GM19035 (cell line): ENCODE measurements at regions not wholly inside any gene's neighbourhood (a gene's known extent, or its start where the extent isn't known, plus 50 kb on each side); places are given as distances from the start of the nearest gene placed in this dataset.

Source experiments
- ATAC-seq: cut with Tn5 transposase; IDR thresholded peaks from one replicate; pipeline ENCODE4 v1.9.1; 2021; ENCODE audit not compliant: unreplicated experiment

DNA sequence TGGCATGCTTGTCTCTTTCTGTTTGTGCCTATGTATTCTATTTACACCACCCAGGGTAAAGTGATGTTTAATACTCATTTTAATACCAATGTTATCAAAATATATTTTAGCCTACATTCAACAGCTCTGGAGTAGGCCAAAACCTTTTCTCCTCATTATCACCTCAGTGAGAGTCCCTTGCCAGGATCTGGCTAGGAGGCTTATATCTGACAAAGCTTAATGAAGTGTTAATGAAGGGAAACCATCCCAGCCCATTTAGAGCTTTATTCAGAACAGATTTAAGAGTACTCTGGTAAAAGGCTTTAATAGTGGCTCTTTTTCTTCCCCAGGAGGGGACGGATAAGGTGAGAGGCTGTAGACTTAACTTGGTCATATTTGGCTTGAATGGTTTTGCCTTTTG lies 137.6 kb downstream of the GRIN2B start:
- ATAC-seq = no peak

DNA sequence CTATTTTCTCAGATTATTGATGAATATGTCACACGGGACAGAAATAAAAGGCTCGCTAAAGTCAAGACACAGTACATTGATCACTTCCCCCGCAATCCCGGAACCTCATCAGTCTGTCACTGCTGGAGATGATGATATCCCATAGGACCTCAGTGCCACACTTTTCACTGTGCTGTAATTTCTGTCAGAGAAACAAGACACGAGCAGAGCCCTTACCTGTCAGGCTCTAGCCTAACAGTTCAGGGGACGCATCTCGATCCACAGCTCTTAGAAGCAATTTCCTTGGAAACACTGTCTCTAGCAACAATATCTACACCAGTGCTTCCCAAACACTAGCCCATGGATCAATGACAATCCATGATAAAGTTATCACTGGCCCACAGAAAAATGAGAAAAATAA lies 140.0 kb downstream of the GRIN2B start:
- no peak for ATAC-seq

DNA sequence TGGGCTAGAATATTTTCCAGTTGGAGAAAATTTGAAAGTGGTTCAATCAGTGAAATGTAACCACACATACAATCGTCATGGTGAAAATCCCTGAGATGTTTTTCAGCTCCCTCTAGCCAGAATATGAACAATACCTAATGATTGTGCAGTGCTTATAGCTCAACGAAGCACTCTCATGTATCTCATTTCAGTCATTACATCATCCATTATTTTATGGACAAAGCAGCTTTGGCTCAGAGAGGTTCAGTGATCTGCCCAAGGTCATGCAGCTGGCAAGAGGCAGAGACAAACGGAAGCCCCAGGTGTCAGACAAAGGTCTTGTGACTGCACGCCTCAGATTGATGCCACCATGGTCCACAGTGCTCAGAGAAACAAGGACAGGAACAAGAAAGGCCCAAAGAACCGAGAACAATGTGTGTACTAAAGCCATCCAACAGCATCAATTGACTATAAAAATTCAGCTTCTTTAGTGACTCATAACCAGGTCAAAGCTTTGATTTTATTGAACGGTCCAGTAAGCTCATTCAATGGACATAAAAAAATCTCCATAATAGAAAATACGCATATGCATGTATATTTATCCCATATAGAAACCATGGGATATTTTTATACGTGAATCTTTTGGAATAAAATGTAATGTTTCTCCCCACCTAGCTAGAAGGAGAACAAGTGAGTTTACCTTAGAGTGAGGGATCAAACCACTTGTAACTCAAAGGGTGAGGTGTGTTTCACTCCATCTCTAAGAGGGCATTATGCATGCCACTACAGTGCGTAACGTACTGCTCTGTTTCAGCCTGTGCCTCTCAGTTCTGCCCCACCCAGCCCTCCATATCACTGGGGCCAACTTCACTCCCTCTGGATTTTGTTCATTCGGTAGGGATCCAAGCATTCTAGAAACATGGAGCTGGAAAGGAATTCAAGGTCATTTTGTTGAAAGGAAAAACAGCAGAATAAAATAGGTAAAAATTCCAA lies 141.8 kb downstream of the GRIN2B start:
- no peak for ATAC-seq

DNA sequence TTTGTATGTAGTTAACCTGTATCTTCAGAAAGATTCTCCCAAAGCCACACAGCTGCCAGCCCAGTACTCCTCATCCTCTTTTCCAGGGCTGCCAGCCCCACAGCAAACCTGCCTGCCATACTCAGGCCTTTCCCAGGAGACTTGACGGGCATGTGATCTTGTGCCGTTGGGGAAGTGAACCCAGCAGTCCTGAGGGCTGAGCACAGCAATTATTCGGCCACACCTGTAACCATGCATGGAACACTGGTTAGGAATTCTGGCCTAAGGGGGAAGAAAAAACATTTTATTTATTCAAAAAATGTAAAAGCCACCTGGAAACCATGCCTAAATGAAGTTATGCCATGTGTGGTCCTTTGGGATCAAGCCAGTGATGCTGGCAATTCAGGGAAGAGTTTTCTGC lies 145.3 kb downstream of the GRIN2B start:
- no peak for ATAC-seq

DNA sequence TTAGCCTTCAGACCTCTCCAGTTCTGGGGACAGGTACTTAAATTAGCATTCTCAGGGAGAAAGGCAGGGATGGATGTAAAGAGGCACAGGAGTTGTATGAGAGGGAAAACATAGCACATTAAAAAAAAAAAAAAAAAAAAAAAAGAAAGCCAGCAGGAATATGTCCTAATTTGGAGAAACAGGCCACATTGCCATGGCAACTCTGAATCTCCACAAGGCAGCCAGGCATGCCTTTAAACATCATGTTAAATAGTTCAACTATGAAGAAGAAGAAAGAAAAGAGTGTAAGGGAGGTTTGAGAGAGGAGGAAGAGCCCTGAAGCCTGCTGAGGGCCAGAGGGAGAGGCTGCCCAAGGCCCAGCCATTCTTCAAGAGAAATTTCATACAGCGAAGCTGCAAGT lies 145.8 kb downstream of the GRIN2B start:
- no peak for ATAC-seq

DNA sequence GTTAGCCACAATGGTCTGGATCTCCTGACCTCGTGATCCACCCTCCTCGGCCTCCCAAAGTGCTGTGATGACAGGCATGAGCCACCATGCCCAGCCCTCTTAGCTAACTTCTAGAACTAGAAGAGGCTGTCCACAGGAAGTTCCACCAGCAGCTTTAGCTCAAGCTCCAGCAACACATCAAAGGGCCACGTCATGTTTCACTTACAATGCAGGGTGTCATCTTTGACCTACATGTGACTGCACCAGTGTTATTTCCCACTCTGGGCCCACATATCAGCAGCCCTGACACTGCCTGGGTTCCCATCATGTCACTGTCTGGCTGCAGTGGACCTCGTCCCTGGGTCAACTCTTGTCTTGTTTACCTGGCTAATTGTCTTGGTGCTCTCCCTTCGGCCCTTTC lies 147.2 kb downstream of the GRIN2B start:
- no peak for ATAC-seq

DNA sequence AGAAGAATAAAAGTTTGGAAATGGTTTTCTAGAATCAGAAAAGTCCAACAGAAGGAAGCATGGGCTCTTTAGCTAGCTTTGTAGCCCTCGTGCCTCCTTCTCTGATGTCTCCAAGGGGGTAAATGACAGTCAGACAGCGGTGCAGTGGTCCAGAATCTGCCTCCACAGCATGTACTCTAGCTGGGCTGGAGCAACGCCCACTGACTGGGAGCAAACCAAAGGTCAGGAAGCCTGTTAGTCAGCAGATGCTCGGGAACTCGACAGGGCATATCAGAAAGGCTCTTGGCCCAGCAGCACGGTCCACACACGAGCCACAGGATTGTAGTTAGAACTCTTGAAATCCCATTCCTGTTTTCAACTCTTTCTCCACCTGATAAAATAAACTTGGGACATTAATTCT lies 164.3 kb downstream of the GRIN2B start:
- ATAC-seq = no peak

DNA sequence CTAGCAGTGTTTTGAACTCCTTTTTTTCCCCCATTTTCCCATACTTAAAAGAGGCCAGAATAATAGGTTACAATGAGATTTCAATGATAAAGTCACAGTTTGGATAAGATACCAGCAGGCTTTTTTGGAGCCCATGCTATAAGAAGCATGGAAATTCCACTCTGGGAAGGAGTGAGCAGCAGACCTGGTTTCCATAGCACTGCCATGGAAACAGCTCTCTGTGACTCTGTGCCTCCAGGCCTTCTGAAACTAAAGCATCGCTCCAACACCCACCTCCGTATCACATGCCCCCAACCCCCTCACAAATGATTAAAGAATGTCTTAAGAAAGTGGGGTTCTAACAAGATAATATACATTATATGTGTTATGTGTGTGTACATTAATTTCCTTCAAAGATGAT lies 165.0 kb downstream of the GRIN2B start:
- ATAC-seq = no peak

DNA sequence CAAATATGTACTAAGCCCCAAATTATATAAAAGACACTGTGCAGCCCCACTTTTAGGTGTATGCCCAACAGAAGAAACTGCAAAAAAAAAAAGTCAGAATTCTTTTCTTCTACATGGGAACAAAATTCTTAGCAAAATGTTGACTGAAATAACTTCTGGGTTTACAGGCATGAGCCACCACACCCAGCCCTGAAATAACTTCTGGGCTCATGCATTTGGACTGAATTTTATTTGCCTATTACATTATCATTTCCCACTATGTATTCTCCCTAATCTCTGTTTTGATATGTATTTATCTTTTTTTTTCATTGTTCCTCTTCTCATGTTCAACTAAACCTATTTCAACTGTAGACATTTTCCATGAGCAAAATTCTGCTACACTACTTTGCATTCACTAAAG lies 169.2 kb downstream of the GRIN2B start:
- no peak for ATAC-seq

DNA sequence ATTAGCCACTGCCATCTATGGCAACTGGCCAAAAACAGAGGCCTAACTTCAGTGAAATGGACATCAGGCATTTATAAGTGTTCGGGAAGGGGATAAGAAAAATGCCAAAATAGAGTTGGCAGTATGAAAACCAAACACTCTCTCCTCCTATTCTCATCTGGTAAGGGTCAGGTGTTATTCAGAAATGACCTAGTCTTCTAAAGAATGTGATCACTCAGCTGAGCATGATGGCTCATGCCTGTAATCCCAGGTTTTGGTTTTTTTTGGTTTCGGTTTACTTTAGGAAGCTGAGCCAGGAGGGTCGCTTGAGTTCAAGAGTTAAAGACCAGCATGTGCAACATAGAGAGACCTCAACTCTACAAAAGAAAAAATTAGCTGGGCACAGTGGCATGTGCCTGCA lies 170.3 kb downstream of the GRIN2B start:
- no peak for ATAC-seq

DNA sequence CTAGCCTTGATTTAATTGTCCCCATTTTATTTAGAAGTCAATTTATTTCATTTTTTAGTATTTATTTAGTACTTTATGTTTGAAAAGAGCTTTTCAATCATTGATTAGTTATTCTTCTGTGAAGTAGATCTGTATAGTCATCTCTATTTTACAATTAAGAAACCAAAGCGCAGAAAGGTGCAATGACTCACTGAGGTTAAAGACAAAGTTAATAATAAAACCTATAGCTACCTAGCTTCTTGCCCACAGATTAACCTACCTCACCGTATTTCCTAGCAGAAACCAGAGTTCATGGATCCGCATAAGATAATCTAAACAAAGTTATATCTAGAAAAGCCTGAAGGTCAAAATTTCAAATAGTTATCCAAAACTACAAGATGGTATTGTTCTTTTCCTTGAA lies 176.4 kb downstream of the GRIN2B start:
- no peak for ATAC-seq

DNA sequence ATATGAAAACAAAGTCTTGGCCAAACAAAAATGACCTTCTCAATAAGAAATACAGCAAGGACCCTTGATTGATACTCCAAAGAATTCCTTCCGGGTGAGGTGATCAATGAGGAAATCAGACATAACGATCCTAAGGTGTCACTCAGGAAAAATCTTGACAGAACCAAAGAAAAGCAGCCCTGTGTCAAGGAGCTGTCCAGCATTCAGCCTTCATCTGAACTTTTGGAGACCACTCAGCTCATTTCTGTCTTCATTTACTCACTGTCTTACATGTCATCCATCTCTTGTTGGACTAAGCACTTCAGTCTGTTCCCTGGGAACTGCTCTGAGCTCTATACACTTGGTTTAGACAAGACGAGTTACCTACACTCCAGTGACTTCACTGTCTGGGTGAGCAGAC lies 179.9 kb downstream of the GRIN2B start:
- ATAC-seq = no peak

DNA sequence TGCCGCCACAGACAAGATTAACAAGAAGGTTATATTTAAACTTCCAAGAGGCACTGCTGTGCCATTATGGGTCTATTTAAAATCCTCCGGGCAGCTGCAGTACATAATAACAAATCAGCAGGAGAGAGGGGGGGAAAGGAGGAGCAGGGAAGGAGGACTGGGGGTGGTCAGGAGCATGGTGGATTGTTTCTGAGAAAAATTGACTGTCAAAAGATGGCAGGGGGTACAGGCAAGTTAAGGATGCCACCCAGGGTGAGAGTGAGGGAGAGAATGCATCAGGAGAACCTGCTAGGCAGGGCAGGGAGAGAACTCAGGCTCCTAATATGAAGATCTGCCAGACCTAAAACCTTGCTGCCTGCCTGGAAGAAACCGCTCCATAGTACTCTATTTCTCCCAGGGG lies 181.8 kb downstream of the GRIN2B start:
- no peak for ATAC-seq

DNA sequence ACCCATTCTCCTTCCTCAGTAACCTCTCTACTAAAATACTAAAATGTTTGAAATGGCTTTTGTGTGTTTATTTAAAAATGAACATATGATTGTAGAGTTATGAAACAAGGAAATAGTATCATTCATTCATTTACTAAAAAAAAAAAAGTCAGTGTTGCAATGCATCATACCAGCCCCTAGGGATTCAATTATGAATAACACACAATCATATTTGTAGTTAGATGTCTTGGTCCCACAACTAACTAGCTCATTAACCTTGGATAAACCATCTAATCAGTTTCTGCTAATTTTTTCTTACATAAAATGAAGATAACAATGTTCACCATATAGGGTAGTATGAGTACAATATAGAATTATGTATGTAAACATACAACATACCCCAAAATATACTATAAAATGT lies 183.2 kb downstream of the GRIN2B start:
- ATAC-seq = no peak

DNA sequence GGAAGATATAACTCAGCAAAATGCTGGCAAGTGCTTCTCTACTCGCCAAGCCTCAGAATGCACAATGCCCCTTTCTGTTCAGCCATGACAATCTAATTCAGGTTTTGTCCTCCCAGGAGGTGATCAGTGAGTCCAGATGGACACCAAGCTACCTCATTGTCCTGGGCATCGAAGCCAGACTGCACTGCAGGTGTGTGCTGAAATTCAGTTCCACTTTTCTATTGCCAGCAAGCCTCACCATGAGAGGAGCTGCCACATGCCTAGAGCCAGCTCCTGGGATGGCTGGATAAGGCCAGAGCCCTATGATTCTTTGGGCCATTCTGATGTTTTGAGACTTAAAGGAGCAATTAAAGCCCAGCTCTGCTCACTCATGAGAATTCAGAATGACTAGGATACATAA lies 186.7 kb downstream of the GRIN2B start:
- ATAC-seq = no peak

DNA sequence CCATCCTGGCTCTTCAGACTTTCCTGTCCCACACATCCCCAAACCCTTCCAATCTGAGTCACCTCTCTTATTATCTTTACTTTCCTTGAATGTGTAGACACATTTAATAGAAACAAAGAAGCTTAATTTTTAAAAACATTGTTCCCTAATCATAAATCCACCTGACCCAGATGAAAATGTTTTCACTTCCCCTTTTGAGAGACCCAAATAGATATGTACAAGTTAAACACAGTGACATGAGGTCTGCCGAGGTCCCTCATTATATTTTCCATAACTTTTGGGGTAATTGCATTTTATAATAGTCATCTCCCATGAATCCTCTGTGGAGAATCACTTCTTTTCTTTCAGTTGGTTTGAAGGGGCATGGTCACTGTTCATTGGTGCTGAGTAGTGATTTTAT lies 191.1 kb downstream of the GRIN2B start:
- ATAC-seq = no peak

DNA sequence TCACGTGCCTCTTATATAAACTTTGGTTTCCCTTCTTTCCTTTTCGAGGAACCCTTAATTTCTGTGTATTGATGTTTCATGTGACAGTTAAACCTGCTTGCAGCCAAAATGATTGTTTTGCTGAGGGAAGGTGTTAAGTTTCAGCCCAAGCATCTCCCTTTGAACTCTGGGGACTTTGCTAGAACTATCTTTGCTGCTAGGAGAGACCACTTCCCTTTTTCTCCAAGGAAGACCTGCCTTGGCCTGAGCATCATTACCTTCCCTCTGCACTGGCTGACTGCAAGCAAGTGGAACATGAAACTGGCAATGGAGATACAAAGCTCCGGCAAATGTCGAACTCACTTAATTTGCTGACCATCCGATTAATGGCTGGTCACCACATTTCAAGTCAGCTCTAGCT lies 192.8 kb downstream of the GRIN2B start:
- no peak for ATAC-seq

DNA sequence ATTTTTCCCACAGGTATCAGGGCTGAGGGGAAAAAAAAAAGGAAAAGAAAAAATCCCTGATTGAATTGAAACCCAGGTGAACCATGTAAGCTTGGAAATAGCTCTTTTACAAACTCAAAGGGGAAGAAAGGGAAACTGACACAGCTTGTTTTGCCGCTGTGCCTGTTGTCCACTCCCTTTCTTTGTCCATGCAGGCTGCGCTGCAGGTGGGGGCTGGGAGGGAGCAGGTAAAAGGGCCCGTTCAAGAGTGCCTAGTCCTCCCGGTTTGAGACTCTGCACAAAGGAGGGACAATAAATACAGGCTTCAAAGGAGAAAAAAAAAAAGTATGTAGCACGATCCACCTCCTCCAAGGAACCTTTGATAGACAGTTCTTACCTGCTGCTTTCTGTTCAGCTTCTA lies 194.8 kb downstream of the GRIN2B start:
- no peak for ATAC-seq

DNA sequence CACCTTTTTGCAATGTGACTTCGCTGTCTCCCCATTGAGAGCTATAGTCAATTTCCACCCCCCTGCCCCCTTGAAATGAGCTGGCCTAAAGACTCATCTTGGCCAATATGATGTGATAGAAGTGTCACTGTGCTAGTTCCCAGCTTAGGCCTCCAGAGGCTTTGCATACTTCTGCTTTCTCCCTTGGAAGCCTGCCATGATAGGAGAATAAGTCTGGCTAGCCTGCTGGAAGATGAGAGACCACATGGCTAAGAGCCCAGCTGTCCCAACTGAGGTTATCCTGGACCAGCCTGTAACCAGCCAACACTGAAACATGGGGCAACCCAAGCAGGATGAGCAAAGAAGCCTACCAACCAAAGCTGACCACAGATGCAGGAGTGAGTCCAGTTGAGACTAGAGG lies 196.9 kb downstream of the GRIN2B start:
- no peak for ATAC-seq

DNA sequence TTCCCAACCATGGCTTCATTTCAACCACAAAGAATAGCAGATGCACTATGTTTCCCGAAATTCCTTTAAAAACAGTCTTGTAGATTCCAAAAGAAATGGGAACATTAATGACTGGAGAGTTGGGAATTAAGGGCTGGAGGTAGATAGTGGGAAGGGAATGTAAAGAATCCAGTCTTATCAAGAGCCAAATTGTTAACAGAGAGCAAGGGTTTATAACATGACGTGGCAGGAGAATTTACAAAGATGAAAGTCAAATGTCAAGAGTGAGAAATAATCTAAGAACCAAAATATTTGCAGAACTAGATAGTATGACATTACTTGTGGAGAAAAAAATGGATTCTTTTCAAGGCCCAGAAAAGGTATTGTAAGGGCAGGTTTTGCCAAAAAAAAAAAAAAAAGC lies 200.9 kb downstream of the GRIN2B start:
- no peak for ATAC-seq

DNA sequence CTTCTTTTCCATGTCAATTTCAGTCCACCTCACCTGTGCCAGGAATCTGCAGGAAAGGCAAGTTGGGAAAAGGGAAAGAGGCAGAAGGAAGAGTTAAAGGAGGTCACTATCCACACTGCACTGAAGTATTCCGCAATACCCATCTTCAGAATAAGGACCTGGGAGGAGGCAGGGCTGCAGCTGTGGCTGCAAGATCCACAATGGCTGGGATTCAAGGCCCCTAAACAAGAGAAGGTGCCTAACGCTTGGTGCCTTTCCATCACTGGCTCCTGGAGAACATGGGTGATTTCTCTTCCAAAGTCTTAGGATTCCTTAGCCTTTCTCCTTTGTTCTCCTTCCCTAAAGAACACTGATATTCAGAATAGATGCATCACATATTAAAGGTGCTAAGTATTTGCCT lies 204.0 kb downstream of the GRIN2B start:
- no peak for ATAC-seq

DNA sequence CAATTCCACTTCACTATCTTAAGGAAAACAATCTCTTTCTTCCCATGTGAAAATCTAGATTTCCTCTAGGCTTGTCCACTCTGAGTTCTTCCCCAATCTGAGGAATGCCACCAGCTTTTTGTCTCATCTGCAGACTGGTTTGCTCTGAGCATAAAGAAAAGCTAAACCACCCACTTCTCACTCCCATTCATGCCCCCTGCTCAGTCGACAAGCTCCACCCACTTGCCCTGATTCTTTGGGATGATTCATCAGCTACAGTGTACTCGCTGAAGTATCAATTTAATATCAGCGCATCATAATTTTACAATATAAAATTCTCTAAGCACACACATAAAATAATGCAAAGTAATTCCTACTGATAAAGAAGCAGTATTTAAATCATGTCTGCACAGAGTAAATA lies 209.1 kb downstream of the GRIN2B start:
- ATAC-seq = no peak

DNA sequence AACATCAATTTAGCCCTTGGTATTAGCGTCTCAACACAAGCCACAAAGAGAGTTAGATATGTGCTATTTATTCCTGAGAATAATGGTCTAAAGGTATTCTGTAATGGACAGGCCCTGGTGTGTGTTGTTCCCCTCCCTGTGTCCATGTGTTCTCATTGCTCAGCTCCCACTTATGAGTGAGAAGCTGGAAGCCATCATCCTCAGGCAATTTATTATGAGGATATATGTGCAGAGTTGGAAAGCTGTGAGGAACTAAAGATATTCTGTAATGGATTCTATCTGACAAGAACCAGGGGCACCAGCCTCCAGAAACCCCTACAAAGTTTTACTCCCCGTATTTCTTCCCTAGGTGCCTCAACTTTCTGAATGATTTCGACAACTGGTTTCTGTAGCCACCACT lies 210.8 kb downstream of the GRIN2B start:
- ATAC-seq = no peak
